CD8-positive, alpha-beta memory T cell (primary cell): ENCODE measurements at regions not wholly inside any gene's neighbourhood (a gene's known extent, or its start where the extent isn't known, plus 50 kb on each side); places are given as distances from the start of the nearest gene placed in this dataset.

Experiments
- CTCF ChIA-PET: fragments of 350-600 bp; sonication (Branson Sonifier 250); formaldehyde crosslinking; loops from one replicate; lab custom pipeline; 2021; ENCODE audit warnings: antibody characterized with exemption; lab: Charles Lee
- POLR2A ChIA-PET: fragments of 350-600 bp; sonication (Branson Sonifier 250); formaldehyde crosslinking; loops from one replicate; lab custom pipeline; 2021; ENCODE audit warnings: antibody characterized with exemption; lab: Charles Lee
- DNase-seq, 5 donors: peaks; one replicate each; pipeline versions ENCODE4 v3.0.0 to v3.0.0-alpha.2; 2020 to 2022; ENCODE audit warnings: mixed read lengths in 1 of 5
- H3K27ac ChIP-seq: one replicate; pipeline ENCODE4 v1.7.0; 2013; ENCODE audit warnings: low read depth, mild to moderate bottlenecking, low read length, moderate library complexity
- H3K27me3 ChIP-seq: 2 replicates; pipeline ENCODE4 v1.7.0; 2013; ENCODE audit warnings: low read length, mild to moderate bottlenecking; ENCODE audit not compliant: insufficient read depth, poor library complexity, severe bottlenecking
- H3K36me3 ChIP-seq: 2 replicates; pipeline ENCODE4 v1.7.0; 2013; ENCODE audit warnings: mild to moderate bottlenecking, low read length, moderate library complexity; ENCODE audit not compliant: insufficient read depth
- H3K4me1 ChIP-seq: 2 replicates; pipeline ENCODE4 v1.7.0; 2013; ENCODE audit warnings: mild to moderate bottlenecking, low read length, moderate library complexity; ENCODE audit not compliant: insufficient read depth
- H3K4me3 ChIP-seq: 2 replicates; pipeline ENCODE4 v1.7.0; 2013; ENCODE audit warnings: mild to moderate bottlenecking, low read length
- H3K9me3 ChIP-seq: 2 replicates; pipeline ENCODE4 v1.7.0; 2013; ENCODE audit warnings: mild to moderate bottlenecking, low read length
- H3K27ac Mint-ChIP-seq, 8 donors: one replicate each; pipeline ENCODE4 v1.8.0; 2020 to 2021; ENCODE audit warnings: mixed read lengths in 8 of 8, mild to moderate bottlenecking in 6 of 8, inconsistent platforms in 3 of 8, moderate library complexity in 3 of 8
- H3K27me3 Mint-ChIP-seq, 2 donors: one replicate each; pipeline ENCODE4 v1.8.0; 2020 to 2021; ENCODE audit warnings: mixed read lengths in 2 of 2, mild to moderate bottlenecking in 1 of 2, moderate library complexity in 1 of 2
- H3K36me3 Mint-ChIP-seq, 3 donors: one replicate each; pipeline ENCODE4 v1.8.0; 2020 to 2021; ENCODE audit warnings: mixed read lengths in 3 of 3, inconsistent platforms in 1 of 3, mild to moderate bottlenecking in 1 of 3
- H3K4me1 Mint-ChIP-seq, 3 donors: one replicate each; pipeline ENCODE4 v1.8.0; 2020 to 2021; ENCODE audit warnings: mixed read lengths in 3 of 3, inconsistent platforms in 1 of 3, mild to moderate bottlenecking in 1 of 3
- H3K4me3 Mint-ChIP-seq, 7 donors: one replicate each; pipeline ENCODE4 v1.8.0; 2020 to 2021; ENCODE audit warnings: mixed read lengths in 7 of 7, mild to moderate bottlenecking in 6 of 7, moderate library complexity in 4 of 7, inconsistent platforms in 2 of 7
- H3K9me3 Mint-ChIP-seq, 5 donors: one replicate each; pipeline ENCODE4 v1.8.0; 2020 to 2022; ENCODE audit warnings: mixed read lengths in 5 of 5, mild to moderate bottlenecking in 3 of 5, moderate library complexity in 2 of 5, inconsistent platforms in 1 of 5

- Mint-ChIP-seq H3K27me3 (peaks cover 0 to 3% of the 10 kb centered on the region in 2 donors), H3K4me1 (no peaks in the 10 kb centered on the region), H3K9me3 (peaks cover 0 to 5% (median 3%) of the 10 kb centered on the region in 5 donors), H3K27ac (no peak overlapping the region), H3K4me3 (no peak overlapping the region), H3K36me3 (no peaks in the 10 kb centered on the region)
- H3K4me1 ChIP-seq = no peaks in the 10 kb centered on the region
- no peak for DNase-seq
- no peak overlapping the region for H3K4me3 ChIP-seq
- ChIA-PET POLR2A (no interaction called here), CTCF (no interaction called here)
- H3K9me3 ChIP-seq = no peaks in the 10 kb centered on the region
- no peaks in the 10 kb centered on the region for H3K36me3 ChIP-seq
- H3K27ac ChIP-seq = no peak overlapping the region
- no peaks in the 10 kb centered on the region for H3K27me3 ChIP-seq
These were observed 212.7 kb downstream of the KCNE4 start for GRCh38 chr2:223264541-223265193.

GRCh38 chr2:223267160-223267951 lies 215.4 kb downstream of the KCNE4 start:
- no peaks in the 10 kb centered on the region for H3K4me1 Mint-ChIP-seq
- H3K27me3 Mint-ChIP-seq = peaks cover 0 to 3% of the 10 kb centered on the region in 2 donors
- H3K36me3 Mint-ChIP-seq = no peaks in the 10 kb centered on the region
- no peak overlapping the region for H3K4me3 ChIP-seq
- H3K36me3 ChIP-seq = no peaks in the 10 kb centered on the region
- ChIA-PET CTCF (no interaction called here), POLR2A (no interaction called here)
- H3K27me3 ChIP-seq = no peaks in the 10 kb centered on the region
- no peaks in the 10 kb centered on the region for H3K9me3 ChIP-seq
- H3K9me3 Mint-ChIP-seq = peaks cover 0 to 4% (median 3%) of the 10 kb centered on the region in 5 donors
- no peak for DNase-seq
- no peaks in the 10 kb centered on the region for H3K4me1 ChIP-seq
- H3K27ac ChIP-seq = no peak overlapping the region
- no peak overlapping the region for H3K27ac Mint-ChIP-seq
- H3K4me3 Mint-ChIP-seq = no peak overlapping the region

- H3K4me1 ChIP-seq = no peaks in the 10 kb centered on the region
- Mint-ChIP-seq H3K4me3 (no peak overlapping the region), H3K36me3 (no peaks in the 10 kb centered on the region), H3K9me3 (peaks cover 0 to 4% (median 3%) of the 10 kb centered on the region in 5 donors), H3K27ac (no peak overlapping the region), H3K27me3 (no peaks in the 10 kb centered on the region), H3K4me1 (no peaks in the 10 kb centered on the region)
- H3K27me3 ChIP-seq = no peaks in the 10 kb centered on the region
- no peak for DNase-seq
- POLR2A ChIA-PET = no interaction called here
- CTCF ChIA-PET = no interaction called here
- no peak overlapping the region for H3K4me3 ChIP-seq
- no peak overlapping the region for H3K27ac ChIP-seq
- no peaks in the 10 kb centered on the region for H3K36me3 ChIP-seq
- H3K9me3 ChIP-seq = no peaks in the 10 kb centered on the region
These were observed 217.4 kb downstream of the KCNE4 start for GRCh38 chr2:223269386-223269785.

GRCh38 chr2:223270548-223270947 lies 218.6 kb downstream of the KCNE4 start:
- ChIA-PET CTCF (no interaction called here), POLR2A (no interaction called here)
- H3K36me3 ChIP-seq = no peaks in the 10 kb centered on the region
- no peak for DNase-seq
- peaks cover 0 to 4% (median 3%) of the 10 kb centered on the region in 5 donors for H3K9me3 Mint-ChIP-seq
- no peaks in the 10 kb centered on the region for H3K9me3 ChIP-seq
- no peak overlapping the region for H3K27ac Mint-ChIP-seq
- no peak overlapping the region for H3K4me3 Mint-ChIP-seq
- H3K4me1 ChIP-seq = no peaks in the 10 kb centered on the region
- H3K27me3 Mint-ChIP-seq = no peaks in the 10 kb centered on the region
- no peak overlapping the region for H3K27ac ChIP-seq
- H3K36me3 Mint-ChIP-seq = no peaks in the 10 kb centered on the region
- H3K27me3 ChIP-seq = no peaks in the 10 kb centered on the region
- H3K4me3 ChIP-seq = no peak overlapping the region
- no peaks in the 10 kb centered on the region for H3K4me1 Mint-ChIP-seq

DNA sequence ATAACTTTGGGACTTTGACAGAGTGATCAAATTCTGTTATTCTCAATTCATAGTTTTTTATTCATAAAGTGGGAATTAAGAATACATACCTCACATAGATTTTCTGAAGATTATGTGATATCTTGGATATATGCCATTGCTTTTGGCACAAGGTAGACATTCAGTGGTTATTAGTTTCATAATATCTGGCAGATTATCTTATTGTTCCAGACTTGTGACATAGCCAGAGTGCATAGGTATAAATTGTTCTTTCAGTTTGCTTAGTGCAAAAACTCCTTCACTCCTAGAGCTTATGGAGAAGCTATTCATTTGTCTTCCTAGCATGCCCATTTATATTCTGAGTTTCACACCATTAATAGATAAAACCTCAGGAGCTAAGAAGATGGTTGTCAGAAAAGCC lies 222.0 kb downstream of the KCNE4 start:
- no peak overlapping the region for H3K4me3 Mint-ChIP-seq
- no peaks in the 10 kb centered on the region for H3K27me3 ChIP-seq
- no peaks in the 10 kb centered on the region for H3K27me3 Mint-ChIP-seq
- H3K4me1 Mint-ChIP-seq = no peaks in the 10 kb centered on the region
- H3K36me3 ChIP-seq = no peaks in the 10 kb centered on the region
- ChIA-PET POLR2A (no interaction called here), CTCF (no interaction called here)
- DNase-seq = no peak
- no peak overlapping the region for H3K27ac Mint-ChIP-seq
- H3K9me3 ChIP-seq = no peaks in the 10 kb centered on the region
- H3K9me3 Mint-ChIP-seq = peaks cover 0 to 4% (median 0%) of the 10 kb centered on the region in 5 donors
- no peaks in the 10 kb centered on the region for H3K4me1 ChIP-seq
- H3K27ac ChIP-seq = no peak overlapping the region
- no peaks in the 10 kb centered on the region for H3K36me3 Mint-ChIP-seq
- no peak overlapping the region for H3K4me3 ChIP-seq

GRCh38 chr2:223282221-223282620 lies 230.2 kb downstream of the KCNE4 start:
- POLR2A ChIA-PET = no interaction called here
- H3K27me3 Mint-ChIP-seq = peaks cover 0 to 1% of the 10 kb centered on the region in 2 donors

GRCh38 chr2:223283329-223283728 lies 231.3 kb downstream of the KCNE4 start:
- CTCF ChIA-PET = no interaction called here

More at GRCh38 chr2:223282221-223282620, 230.2 kb downstream of the KCNE4 start:
- H3K4me3 Mint-ChIP-seq = no peak overlapping the region
- Histone ChIP-seq H3K36me3 (no peaks in the 10 kb centered on the region), H3K4me3 (no peak overlapping the region), H3K9me3 (no peaks in the 10 kb centered on the region), H3K27ac (no peak overlapping the region), H3K27me3 (no peaks in the 10 kb centered on the region), H3K4me1 (no peaks in the 10 kb centered on the region)
- no peak for DNase-seq
- H3K27ac Mint-ChIP-seq = no peak overlapping the region
- CTCF ChIA-PET = no interaction called here
- H3K9me3 Mint-ChIP-seq = peaks cover 0 to 4% (median 0%) of the 10 kb centered on the region in 5 donors
- H3K36me3 Mint-ChIP-seq = no peaks in the 10 kb centered on the region
- no peaks in the 10 kb centered on the region for H3K4me1 Mint-ChIP-seq

DNA sequence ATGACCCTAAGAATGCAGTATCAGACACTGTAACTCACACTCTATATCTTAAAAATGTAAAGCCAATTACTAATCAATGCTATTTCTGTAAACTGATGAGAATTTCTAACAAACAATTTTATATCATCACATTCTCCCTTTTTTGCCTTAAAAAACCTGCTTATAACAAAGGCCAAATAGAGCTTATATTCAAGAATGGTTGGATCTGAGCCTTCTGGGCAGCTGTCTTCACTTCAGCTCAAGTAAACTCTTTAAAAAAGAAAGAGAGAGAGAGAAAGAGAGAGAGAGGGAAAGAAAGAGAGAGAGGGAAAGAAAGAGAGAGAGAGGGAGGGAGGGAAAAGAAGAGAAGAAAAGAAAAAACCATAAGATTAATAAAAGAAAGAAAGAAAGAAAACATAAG lies 231.8 kb downstream of the KCNE4 start:
- CTCF ChIA-PET = no interaction called here
- DNase-seq = no peak
- Histone ChIP-seq H3K36me3 (no peaks in the 10 kb centered on the region), H3K9me3 (no peaks in the 10 kb centered on the region), H3K27ac (no peak overlapping the region), H3K27me3 (no peaks in the 10 kb centered on the region), H3K4me3 (no peak overlapping the region), H3K4me1 (no peaks in the 10 kb centered on the region)
- Mint-ChIP-seq H3K9me3 (peaks cover 0 to 4% (median 0%) of the 10 kb centered on the region in 5 donors), H3K27me3 (peaks cover 0 to 1% of the 10 kb centered on the region in 2 donors), H3K27ac (no peak overlapping the region), H3K36me3 (no peaks in the 10 kb centered on the region), H3K4me3 (no peak overlapping the region), H3K4me1 (no peaks in the 10 kb centered on the region)
- POLR2A ChIA-PET = no interaction called here

More at GRCh38 chr2:223283329-223283728, 231.3 kb downstream of the KCNE4 start:
- POLR2A ChIA-PET = no interaction called here
- Mint-ChIP-seq H3K27me3 (peaks cover 0 to 1% of the 10 kb centered on the region in 2 donors), H3K4me3 (no peak overlapping the region), H3K4me1 (no peaks in the 10 kb centered on the region), H3K36me3 (no peaks in the 10 kb centered on the region), H3K27ac (no peak overlapping the region), H3K9me3 (peaks cover 0 to 4% (median 0%) of the 10 kb centered on the region in 5 donors)
- no peaks in the 10 kb centered on the region for H3K9me3 ChIP-seq
- H3K27me3 ChIP-seq = no peaks in the 10 kb centered on the region
- no peaks in the 10 kb centered on the region for H3K36me3 ChIP-seq
- H3K4me3 ChIP-seq = no peak overlapping the region
- no peak overlapping the region for H3K27ac ChIP-seq
- H3K4me1 ChIP-seq = no peaks in the 10 kb centered on the region
- no peak for DNase-seq
